ENCODE measurements at regions not wholly inside any gene's neighbourhood (a gene's known extent, or its start where the extent isn't known, plus 50 kb on each side); places are given as distances from the start of the nearest gene placed in this dataset.
"Not testable (repeated sequence)": the region's sequence is repeated elsewhere in the genome, so short reads cannot be mapped to it uniquely, and the experiment has no call there.

DNA sequence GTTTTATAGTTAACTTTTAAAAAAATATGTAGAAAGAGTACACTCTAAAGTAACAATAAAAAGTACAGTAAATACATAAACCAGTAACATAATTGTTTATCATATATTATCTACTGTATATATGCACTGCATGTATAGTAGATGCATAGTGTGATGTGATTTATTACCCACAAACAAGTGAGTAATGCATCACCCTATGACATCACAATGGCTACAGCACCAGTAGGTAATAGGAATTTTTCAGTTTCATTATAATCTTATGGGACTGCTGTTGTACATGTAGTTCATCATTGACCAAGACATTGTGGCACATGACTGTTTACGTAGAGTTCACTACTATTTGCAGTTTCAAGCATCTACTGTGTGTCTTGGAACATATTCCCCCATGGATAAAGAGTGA is 1047.2 kb downstream of the ROBO2 start:
- DNase-seq (ENCODE audit: low spot score) = no peak

DNA sequence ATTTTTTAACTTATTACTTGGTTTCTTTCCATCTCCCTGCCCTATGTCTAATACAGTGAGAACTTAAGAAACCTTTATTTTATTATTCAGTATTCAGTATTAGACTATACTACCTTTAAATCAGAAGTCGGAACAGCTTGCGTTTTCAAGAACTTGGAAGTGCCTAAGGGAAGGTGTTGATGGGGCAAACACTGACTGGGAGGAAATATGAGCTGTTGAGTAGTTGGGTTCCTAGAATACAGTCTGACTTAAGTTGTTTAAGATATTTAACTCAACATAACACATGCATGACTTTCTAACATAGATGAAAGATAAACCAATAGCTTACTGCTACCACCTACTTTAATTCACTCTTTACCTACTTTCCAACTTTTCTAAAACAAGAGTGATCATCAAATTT is 1048.1 kb downstream of the ROBO2 start:
- no peak for DNase-seq (ENCODE audit: low spot score)

DNA sequence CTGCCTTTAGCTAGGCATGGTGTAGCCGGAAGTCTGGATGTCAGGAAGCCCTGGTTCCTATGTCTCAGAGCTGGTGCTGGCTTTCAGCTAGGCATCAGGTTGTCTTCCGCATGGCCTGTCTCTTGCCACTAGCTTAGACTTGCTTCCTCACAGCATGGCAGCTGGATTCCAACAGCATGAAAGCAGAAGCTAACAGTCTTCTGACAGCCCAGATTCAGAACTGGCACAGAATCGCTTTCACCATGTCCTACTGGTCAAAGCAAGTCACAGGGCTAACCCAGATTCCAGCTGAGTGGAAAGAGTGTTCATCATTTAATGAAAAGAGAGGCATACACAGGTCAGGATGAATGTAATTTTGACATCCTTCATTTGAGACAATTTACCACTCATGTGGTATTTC is 1050.5 kb downstream of the ROBO2 start:
- no peak for DNase-seq (ENCODE audit: low spot score)

DNA sequence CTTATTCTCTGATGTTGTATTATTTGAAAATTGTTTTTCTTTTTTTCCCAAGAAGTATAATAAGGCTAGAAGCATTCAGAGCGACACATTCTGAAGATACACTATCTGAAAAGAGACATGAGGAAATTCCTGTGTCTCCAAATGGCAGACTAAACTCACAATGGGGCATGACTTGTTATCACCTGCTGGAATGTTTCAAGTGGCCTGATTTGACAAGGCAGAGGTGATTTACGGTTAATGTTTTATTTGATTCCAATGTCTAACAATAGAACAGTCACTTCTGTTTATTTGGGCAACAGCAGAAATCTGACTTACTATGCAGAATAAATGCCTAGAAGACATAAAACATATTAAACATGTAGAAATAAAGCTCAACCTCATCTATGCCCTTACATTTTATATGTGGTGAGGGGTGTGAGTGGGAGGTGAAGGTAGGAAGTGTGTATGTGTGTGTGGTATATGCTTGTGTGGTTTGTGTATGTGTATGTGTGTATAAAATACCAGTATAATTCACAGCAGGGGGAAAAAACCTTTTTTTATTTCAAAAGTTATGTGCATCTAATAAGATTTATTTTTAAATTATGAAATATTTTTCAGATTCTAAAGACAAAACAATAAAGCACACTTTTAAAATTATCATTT is 1051.7 kb downstream of the ROBO2 start:
- DNase-seq (ENCODE audit: low spot score) = no peak

DNA sequence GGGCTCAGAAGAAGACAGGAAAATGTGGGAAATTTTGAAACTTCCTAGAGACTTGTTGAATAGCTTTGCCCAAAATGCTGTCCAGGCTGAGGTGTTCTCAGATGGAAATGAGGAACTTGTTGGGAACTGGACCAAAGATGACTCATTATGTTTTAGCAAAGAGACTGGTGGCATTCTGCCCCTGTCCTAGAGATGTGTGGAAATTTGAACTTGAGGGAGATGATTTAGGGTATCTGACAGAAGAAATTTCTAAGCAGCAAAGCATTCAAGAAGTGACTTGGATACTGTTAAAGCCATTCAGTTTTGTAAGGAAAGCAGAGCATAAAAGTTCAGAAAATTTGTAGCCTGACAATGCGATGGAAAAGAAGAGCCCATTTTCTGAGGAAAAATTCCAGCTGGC is 1052.7 kb downstream of the ROBO2 start:
- not testable (repeated sequence) for DNase-seq (ENCODE audit: low spot score)

DNA sequence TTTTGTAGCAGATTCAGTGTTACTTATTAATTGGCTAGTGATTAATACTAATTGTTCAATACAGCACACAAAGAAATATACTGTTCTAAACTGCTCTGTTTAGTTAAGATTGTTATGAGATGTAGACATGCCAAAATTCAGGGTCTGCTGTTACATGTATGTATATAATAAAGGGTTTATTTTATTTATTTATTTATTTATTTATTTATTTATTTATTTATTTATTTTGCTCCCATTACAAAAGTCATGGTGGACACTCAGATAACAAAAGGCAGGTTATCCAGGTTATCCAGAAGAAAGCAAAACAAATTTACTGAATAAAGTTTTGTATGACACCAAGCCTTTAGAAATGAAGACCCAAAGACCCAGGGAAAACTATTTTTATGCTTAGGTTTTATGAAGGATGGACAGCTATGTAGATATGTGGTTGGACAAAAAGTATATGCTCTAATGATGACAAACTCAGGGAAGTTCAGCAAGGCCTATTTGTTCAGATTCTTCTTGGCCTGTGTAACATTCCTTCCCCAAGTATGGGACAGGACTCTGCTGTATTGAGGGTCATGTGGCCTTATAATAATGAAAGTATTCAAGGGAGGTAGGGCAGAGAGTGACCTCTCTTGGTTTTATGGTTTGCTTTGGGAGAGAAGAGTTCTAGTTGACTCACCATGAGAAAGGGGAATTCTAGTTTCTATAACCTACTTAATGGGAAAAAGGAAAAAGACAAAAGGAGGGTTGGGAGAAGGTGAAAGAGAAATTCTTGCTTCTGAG is 1056.8 kb downstream of the ROBO2 start:
- no peak for DNase-seq (ENCODE audit: low spot score)

DNA sequence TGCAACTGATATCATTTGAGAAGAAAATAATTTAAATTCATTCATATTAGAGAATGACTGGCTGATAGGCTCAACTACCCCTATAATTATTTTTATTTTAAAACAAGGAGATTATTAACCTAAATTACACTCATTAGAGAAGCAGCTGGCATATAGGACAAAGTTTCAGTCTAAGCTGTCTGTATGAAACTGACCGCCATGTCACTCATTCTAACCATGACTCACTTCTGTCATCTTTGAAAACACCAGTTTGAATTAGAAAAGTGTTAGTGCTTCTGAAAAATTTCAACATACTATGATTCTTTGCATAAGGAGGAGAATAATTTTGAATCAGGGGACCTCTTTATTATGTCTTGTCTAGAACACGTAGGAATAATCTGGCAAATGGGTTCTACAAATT is 1058.5 kb downstream of the ROBO2 start:
- DNase-seq (ENCODE audit: low spot score) = no peak

DNA sequence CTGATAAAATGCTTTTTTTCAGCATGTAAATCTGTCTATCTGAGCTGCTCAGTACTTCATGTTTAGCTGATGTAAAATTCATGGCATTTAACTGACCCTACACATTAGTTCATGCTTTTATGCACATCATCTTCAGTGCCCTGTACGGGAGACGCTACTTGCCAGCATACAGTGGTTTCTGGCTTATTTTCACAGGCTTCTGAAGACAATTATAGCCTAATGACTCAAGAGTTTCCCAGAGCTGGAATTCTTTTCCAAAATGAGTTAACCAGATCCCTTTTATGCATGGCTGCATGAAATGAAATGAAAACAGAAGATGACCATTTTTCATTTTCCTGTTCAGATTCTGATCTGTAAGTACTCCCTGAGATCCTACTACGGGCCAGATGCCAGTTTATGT is 1061.5 kb downstream of the ROBO2 start:
- no peak for DNase-seq (ENCODE audit: low spot score)

DNA sequence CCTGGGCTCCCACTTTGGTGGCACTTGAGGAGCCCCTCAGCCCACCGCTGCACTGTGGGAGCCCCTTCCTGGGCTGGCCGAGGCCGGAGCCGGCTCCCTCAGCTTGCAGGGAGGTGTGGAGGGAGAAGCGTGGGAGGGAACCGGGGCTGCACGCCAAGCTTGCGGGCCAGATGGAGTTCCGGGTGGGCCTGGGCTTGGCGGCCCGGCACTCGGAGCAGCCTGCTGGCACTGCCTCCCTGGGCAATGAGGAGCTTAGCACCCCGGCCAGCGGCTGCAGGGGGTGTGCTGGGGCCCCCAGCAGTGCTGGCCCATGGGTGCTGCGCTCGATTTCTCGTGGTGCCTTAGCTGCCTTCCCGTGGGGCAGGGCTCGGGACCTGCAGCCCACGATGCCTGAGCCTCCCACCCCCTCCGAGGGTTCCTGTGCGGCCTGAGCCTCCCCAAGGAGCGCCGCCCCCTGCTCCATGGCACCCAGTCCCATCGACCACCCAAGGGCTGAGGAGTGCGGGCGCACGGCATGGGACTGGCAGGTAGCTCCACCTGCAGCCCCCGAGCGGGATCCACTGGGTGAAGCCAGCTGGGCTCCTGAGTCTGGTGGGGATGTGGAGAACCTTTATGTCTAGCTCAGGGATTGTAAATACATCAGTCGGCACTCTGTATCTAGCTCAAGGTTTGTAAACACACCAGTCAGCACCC is 1068.5 kb downstream of the ROBO2 start:
- not testable (repeated sequence) for DNase-seq (ENCODE audit: low spot score)

DNA sequence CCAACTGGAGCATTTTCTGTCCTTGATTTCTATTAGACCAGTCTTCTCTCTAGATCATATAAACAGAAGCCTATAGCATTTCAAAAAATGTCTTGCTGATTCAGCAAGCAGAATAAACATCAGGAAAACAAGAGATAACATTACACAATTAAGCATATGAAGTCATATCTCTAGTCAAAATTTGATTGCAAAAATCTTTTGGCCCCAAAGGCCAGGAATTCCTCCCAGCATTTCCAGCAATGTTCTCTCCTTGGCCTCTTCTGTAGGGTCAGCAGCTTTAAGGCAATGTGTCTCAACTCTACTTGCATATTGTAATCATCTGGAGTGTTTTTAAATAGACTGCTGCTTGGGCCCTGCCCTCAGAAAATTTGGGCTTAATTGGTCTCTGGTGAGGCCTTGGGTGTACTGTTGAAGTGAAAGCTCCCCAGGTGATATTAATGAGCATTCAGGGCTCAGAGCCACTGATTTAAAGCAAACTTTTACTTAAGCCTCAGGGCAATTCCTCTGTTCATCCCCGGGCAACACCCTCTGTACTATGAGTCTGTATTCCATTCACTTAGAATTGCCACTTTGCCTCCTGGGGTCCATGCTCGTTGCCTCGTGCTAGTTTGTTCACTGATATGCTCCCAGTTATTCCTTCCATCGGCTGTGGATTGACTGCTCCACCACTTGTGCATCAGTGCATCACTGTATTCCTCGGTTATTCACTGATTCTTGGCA is 1072.6 kb downstream of the ROBO2 start:
- DNase-seq (ENCODE audit: low spot score) = no peak

DNA sequence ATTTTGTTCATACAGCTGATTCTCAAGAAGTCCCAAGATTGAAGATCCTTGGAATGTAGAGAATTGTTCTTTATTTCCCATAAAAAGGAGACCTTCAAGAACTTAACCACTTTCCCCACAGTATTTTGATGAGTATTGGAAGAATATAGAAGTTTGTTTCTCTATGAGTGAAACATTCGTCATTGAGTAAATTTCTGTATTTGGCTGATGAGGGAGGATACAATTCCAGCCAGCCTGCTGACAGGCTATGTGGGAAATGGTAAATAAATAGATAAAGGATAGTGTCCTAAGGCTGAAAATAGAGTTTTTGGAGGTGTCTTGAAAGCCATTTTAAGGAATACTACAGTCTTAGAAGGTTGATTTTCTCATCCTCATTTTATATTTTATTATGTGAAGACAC is 1076.1 kb downstream of the ROBO2 start:
- DNase-seq (ENCODE audit: low spot score) = no peak

DNA sequence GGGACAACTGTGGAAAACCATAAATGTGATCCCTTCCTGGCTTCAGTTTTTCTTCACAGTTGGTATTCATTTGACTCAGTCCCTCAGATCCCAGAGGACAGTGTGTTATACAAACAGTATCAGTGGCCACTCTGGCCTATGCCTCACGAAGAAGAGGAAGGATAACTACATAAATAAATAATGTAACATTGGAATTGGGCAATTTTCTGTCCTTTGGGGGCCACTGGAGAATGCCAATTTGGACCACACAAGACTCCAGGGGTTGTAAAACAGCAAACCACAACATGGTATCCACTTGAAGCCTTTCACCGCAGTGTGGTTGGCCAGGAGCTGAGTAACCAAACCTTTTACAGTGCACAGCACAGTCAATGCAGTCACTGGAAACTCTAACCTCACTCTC is 1077.0 kb downstream of the ROBO2 start:
- no peak for DNase-seq (ENCODE audit: low spot score)

DNA sequence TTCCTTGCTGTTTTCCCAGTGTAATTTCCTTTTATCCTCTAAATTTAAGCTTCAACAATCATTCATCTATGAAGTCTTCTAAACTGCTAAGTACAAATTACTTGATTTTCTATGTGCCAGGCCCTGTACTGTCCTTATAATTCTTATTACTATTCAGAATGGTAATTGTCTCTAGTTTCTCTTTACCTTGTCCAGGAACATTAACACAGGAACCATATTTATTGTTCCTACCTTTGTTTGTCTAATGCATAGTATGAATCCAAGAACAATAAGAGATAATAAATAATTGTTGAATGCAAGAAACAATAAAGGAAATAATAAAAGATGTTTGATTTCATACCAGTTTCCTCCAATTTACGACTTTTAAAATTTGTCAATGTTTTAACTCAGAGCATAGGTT is 1083.2 kb downstream of the ROBO2 start:
- DNase-seq (ENCODE audit: low spot score) = no peak

DNA sequence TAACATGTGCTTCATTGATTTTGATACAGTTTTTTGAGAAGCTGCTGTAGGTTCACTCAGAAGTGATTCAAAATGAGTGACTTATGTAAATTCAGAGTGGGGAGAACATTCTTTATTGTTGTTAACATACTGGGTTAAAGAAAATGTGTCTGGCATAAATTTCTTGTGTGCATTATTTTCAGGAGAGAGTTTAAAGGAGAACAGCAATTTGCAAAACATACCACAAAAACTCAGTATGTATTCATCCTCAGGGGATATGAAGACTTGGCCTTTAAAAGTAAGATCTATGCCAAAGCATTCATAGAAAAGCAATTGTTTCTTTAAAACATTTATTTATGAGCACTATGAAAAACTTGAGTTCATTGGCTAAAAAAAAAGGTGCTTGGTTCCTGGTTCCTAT is 1089.8 kb downstream of the ROBO2 start:
- DNase-seq (ENCODE audit: low spot score) = no peak

DNA sequence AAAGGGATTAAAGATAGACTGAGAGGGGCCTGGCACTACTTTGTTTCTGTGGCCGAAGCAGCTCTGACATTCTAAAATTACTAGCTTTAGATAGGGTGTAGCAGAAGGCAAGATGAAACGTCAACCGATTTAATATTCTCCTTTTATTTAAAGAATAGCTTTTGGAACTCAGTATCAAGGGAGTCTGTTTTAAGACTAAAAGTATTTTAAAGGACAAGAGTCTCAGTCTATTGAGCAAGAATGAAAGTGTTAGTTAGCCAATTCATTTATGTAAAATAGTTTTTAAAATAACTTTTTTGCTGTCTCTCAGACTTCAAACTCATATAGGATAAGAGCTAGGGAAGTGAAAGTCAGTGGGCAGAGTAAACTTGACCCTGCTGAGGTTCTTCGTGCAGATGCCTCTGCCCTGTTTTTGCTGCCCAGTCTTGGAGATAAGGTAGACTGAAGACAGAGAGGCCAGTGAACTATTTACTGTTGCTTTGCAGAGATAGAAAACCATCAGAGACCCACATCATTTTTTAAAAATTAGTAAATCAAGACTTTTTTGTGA is 1090.9 kb downstream of the ROBO2 start:
- DNase-seq (ENCODE audit: low spot score) = no peak

DNA sequence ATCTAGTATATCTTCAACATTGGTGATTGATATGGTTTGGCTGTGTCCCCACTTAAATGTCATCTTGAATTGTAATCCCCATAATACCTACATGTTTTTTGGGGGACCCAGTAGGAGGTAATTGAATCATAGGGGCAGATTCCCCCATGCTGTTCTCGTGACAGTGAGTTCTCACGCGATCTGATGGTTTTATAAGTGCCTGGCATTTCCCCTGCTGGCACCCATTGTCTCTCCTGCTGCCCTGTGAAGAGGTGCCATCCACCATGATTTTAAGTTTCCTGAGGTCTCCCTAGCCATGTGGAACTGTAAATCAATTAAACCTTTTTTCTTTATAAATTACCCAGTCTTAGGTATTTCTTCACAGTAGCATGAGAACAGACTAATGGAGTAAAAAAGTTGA is 1094.6 kb downstream of the ROBO2 start:
- DNase-seq (ENCODE audit: low spot score) = no peak

DNA sequence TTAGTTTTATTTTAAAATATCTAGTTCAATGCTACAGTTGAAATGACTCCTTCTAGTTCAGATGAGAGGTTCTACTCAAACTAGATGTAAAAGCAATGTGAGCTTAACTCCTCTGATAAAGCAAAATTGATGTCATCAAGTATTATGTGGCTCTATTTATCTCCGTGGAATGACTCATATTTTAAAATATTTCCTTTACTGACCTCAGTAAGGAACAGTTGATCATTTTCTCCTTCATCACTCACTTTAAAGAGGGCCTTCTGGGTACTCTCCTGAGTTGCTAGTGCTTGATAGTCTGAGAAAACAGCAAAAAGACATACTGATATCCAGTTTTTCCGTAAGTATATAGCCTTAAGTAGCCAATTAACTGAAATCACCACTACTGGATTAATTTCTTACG is 1099.3 kb downstream of the ROBO2 start:
- peak; percentile 12 for DNase-seq (ENCODE audit: low spot score)

DNA sequence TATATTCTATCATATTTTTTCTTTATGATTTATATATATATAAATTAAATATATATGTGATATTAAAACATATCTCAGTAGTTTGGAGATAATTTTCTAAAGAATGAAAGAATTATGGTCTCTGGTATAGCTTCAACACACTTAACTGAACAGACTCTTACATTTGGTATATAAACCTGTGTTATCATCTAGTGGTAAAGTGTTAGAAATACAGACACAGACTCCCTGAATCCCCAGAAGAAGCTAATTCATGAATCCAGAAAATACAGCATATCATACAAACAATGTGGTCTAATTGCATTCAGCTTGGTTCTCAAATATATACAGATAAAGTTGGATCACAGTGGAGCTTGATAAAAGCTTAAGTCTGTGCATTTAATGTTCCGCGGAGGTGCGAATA is 1100.4 kb downstream of the ROBO2 start:
- no peak for DNase-seq (ENCODE audit: low spot score)

DNA sequence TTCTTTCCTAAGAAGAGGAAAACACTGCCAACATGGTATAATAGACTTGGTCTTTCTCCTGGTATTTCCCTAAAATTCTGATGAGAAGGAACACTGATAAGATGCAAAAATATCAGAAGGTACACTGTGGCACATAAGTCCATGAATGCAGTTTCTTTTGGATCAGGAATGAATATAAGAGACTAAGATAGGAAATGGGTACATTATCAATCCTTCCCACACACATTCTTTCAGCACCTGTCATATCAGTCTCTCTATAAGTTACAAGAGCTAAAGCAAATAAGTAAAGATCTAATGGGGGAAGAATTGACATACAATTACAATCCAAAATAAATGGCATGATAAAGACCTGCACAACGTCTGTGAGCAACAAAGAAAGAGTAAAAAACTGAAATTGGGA is 1101.0 kb downstream of the ROBO2 start:
- no peak for DNase-seq (ENCODE audit: low spot score)

DNA sequence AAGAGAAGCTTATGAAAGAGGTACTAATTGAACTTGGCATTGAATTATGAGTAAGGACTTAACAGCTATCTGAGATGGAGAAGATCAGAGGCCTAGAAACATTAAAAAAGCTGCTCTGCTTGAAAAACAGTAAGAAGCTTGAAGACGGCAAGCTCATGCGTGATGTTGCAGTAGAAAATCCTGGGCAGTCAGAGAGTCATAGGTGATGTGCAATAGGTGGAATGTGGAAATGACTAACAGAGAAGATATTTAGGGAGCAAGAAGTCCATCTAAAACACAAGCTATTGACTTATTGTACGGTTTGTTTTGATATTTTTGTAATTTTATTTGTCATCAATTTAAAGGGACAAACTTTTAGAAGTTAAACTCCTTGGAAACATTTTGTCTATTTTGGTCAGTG is 1101.4 kb downstream of the ROBO2 start:
- no peak for DNase-seq (ENCODE audit: low spot score)

DNA sequence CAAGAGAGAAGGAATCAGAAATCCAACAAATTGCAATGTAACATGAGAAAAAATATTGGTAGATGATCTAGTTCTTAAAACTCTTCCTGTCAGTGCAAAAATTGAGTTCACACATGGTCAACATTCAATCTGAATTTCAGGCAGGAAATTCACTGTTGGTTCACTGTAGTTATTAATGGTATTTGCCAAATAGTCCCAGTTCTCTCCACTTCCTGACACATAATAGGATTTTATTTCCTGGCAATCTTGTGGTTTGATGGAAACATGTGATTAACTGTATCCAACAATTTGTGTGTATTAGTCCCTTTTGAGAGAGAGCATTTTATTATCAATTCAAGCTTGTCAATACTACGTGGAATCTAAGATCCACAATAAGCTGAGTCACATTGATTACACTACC is 1103.1 kb downstream of the ROBO2 start:
- DNase-seq (ENCODE audit: low spot score) = no peak

DNA sequence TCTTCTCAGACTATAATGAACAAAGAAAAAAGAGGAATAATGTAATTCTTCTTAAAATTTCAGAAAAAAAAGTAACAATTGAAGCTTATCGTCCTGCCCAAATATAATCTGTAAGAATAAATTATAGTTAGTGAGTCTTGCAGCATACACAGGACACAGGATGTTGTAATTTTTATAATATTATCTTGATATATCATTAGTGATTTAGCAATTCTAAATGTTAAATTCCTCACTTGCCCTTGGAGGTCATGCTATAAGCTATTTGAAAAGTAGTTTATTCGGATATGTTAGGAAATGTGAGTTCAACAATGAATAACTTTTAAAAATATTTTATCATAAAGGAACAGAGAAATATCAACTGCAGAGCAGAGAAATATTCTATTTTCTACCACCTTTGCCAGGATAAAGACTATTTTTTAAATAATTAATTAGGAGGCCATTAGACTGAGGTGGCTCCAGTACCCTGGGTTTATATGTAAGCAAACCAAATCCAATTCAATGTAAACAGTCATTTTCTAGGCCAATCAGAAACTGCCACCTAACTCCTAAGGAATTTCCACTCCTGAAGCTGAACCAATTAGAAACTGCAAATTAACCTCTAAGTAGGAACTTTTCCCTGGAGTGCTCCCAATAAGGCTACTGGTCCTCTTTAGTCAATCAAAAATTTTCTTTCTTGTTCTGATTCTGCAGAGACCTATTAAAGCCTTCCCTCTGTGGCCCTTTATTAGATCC is 1109.3 kb downstream of the ROBO2 start:
- no peak for DNase-seq (ENCODE audit: low spot score)
